DMS153 treated with DMSO at 0.1 percent for 48 hours (cell line): ENCODE measurements at regions not wholly inside any gene's neighbourhood (a gene's known extent, or its start where the extent isn't known, plus 50 kb on each side); places are given as distances from the start of the nearest gene placed in this dataset.
"Not testable (repeated sequence)": the region's sequence is repeated elsewhere in the genome, so short reads cannot be mapped to it uniquely, and the experiment has no call there.

ENCODE experiments used
- DNase-seq: peaks from one replicate; lab custom pipeline; 2025; ENCODE audit not compliant: unreplicated experiment; lab: John Stamatoyannopoulos, UW

DNA sequence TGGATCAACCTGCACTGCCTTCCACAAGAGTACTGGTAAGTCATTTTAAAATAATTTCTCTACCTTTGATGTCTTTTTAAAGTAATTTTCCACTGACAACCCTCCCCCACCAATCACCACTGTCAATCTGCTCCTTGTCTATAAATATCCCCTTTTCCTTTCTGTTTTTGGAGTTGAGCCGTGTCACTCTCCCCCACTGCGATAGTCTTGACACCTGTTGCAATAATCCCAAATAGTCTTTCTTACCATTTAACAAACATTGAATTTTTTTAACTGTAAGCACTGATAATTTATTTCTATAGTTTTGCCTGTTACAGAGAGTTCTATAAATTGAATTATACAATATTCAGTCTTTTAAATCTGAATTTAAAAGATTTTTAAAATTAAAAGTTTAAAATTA lies 420.9 kb downstream of the COL11A1 start:
- no peak for DNase-seq

DNA sequence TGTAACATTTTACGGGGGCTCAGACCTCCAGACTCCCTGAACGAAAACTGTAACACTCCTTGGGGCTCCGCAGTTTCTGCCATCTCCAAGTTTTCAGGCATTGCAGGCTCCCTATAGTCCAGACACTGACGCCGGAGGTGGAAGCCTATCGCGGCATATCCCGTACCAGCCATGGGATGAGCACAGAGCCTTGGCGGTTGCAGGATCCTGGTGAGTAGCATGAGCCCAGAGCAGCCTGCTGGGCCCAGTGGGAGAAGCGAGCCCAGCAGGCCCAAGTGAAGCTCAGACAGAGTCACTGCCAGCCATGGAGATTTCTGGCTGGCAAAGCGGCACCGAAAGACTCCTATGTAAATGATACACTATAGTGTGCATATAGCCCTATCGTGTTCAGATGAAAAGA lies 446.8 kb downstream of the COL11A1 start:
- no peak for DNase-seq

DNA sequence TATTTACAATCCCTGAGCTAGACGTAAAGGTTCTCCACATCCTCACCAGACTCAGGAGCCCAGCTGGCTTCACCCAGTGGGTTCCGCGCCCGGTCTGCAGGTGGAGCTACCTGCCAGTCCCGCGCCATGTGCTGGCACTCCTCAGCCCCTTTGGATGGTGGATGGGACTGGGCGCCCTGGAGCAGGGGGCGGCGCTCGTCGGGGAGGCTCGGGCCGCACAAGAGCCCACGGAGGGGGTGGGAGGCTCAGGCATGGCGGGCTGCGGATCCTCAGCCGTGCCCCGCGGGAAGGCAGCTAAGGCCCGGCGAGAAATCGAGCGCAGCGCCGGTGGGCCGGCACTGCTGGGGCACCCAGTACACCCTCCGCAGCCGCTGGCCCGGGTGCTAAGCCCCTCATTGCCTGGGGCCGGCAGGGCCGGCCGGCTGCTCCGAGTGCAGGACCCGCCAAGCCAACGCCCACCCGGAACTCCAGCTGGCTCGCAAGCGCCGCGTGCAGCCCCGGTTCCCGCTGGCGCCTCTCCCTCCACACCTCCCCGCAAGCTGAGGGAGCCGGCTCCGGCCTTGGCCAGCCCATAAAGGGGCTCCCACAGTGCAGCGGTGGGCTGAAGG lies 448.3 kb downstream of the COL11A1 start:
- DNase-seq: not testable (repeated sequence)

DNA sequence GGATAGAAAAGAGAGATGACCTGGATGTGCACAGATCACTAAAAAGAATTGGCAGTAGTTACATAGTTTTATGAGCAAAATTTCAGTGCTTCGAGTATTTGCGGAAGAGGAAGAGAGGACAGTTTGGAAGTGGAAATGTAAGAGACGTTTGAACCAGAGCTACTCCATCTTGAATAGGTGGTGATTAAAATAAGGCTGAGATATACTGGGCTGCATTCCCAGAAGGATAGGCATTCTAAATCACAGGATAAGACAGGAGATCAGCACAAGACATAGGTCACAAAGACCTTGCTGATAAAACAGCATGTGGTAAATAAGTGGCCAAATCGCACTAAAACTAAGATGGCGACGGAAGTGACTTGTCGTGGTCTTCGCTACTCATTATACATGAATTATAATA lies 453.3 kb downstream of the COL11A1 start:
- no peak for DNase-seq

DNA sequence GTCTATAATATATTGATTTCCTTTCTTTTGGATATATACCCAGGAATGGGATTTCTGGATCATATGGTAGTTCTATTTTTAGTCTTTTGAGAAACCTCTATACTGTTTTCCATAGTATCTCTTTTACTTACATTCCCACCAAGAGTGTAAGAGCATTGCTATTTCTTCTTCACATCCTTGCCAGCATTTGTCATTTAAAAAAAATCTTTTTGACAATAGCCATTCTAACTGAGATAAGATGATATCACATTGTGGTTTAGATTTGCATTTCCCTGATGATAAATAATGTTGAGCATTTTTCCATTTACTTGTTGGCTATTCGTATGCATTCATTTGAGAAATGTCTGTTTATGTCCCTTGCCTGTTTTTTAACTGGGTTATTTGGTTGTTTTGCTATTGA lies 467.4 kb downstream of the COL11A1 start:
- no peak for DNase-seq

DNA sequence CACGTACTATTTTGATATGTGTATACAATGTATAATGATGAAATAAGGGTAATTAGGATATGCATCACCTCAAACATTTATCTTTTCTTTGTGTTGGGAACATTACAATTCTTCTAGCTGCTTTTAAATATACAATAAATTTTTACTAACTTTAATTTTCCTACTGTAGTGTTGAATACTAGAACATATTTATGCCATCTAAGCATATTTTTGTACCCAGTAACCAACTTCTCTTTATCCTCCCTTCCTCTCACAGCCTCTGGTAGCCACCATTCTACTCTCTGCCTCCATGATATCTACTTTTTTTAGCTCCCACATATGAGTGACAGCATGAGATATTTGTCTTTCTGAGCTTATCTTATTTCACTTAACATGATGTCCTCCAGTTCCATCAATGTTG lies 468.0 kb downstream of the COL11A1 start:
- no peak for DNase-seq

DNA sequence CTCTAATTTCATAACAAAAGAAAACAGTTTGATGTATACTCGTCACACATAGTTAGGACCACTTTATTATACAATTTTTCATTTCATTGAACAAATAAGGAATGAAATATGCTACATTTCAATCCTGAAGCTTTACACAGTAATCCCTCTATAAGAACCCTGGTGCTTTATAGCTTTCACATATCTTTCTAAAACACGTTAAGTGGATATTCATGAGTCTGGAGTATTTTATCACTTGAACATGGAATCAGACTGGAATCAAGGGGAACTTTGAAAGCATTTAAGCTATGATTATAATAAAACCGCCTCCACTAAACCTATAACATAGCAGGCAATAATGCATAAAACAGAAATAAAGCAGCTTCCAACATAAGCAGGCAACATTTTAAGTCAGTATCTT lies 476.6 kb downstream of the COL11A1 start:
- no peak for DNase-seq

DNA sequence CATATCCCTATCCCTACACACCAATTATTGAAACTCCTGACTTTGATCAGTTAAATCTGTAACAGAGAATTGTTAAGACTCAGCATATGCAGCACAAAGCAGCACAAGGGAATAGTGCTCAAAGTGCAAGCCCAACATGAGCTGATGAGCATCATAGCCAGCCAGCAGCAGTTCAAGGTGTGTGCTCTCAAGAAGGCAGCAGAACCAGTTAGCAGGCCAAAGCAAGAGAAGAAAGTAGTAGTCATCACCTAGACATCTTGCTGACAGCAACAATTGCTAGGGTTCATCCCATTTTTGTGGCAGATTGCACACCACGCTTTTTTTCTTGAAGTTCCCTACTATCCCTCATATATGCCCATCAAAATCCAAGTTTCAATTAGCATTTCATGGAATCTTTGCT lies 478.3 kb downstream of the COL11A1 start:
- no peak for DNase-seq

DNA sequence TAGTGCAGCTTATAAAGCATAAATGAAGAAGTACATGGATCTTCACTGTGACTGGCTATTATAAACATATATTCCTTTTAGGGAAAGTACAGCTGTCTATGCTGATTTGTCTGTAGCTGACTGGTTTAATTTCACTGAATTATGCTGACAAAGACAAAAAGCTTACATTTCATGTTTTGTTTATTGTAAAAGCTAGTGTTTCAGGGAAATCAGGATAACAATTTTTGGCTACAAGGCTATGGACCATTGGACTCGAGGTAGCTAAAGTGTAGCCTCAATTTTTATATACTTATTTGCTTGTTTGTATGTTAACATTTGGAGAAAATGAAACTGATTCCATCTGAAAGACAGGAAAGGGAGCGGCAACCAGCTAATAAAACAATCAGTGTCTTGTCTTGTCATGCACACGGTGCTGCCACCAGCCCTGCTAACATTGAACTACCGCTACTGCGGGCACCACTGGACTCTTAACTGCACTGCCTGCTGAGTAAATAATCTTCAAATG lies 480.2 kb downstream of the COL11A1 start:
- DNase-seq: peak; percentile 62

DNA sequence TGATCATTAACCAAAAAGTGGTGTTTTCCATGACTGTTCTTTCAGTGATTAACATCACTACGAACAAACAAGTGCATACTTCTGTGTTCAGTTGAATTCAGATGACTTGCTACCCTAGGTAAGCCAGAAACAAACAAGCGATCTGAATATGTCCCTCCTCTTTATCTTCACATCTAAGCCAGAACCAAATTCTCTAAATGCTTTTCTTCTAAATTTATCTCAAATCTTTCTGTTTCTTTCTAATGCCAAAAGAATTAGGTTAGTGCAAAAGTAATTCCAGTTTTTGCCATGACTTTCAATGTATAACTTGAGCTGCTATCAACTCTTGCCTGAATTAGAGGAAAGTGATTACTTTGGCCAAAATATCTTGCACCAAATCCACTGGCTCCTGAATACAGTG lies 481.2 kb downstream of the COL11A1 start:
- no peak for DNase-seq

DNA sequence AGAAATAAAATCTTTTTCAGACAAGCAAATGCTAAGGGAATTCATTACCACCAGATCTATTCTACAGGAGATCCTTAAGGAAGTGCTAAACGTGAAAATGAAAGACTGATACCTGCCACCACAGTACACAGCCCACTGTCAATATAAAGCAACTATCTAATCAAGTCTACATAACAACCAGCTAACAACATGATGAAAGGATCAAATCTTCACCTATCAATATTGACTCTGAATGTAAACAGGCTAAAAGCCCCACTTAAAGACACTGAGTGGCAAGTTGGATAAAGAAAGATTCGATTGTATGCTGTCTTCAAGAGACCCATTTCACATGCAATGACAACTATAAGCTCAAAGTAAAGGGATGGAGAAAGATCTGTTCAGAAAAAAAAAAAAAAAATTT lies 492.4 kb downstream of the COL11A1 start:
- DNase-seq: no peak

DNA sequence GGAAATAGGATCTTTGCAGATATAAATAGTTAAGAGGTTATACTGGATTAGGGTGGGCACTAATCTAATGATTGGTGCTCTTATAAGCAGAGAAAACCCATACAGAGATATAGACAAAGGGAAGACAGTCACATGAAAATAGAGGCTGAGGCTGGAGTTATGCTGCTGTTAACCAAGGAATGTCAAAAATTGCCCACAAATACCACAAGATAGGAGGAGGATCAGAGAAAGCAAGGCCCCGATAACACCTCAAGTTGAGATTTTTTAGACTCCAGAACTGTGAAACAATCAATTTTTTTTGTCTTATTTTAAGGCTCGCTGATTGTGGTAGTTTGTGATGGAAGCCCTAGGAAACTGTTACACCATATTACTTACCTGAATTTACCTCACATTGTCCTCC lies 513.2 kb downstream of the COL11A1 start:
- DNase-seq: no peak

DNA sequence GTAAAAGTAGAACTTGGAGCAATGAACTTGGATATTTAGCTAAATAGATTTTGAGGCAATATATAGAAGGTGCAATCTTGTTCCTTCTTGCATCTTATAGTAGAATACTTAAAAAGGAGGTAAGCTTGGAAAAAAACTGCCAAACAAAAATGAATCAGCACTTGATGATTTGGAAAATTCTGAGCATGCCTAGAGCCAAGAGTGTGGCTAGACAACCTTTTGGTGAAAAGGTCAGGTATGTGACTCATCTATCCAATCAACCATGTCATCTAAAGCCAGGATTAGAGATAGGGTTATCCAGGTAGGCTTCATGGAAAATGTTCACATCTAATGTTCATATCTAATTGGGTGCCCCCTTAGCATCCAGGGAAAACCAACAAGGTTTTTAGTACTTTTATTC lies 515.0 kb downstream of the COL11A1 start:
- no peak for DNase-seq

DNA sequence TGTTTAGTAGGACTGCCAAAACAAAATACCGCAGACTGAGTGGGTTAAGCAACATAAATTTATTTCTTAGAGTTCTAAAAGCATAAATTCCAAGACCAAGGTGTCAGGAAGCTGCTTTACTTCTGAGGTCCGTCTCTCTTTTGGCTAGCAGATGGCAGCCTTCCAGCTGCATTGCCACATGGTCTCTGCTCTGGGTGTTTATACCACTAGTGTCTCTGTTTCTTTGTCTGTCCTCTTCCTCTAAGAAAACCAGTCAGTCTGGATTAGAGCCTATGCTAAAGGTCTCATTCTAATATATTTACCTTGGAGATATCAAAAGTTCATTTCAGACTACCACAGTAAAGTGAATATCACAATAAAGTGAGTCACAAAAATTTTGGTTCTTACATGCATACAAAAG lies 519.8 kb downstream of the COL11A1 start:
- DNase-seq: no peak

DNA sequence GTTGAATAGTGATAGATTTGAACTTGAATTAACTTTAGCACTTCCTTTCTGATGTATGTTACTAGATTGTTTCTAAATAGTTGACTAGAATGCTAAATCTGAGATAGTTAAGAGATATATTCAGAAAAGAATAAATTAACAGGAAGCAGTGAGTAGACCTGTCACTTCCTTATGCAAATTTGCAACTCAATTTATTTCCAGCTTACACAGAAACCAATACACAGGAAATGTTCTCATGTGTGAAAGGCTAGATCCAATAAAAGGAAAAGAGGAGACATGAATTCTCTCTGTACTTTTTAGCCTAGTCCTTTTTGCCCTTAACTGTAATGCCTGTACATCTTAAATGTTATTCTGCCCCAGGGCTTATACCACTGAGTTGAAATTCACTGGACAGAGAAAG lies 522.3 kb downstream of the COL11A1 start:
- no peak for DNase-seq

DNA sequence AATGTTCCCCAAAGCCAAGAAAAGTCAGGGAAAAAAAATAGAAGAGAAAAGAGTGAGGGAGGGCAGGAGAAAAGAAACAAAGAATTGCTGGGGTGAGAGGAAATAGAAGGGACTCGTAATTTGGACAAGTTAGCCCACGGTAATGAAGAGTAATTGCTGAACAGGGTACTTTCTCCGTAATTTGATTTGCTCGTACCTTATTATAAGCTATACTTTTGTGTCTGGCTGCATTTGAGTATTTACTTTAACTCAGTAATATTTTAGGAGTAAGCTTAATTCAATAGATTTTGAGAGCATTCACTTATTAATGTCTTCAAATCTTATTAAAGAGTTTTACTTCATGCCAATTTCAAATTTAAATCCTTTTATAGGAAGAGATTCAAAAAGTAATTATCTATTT lies 527.5 kb downstream of the COL11A1 start:
- no peak for DNase-seq

DNA sequence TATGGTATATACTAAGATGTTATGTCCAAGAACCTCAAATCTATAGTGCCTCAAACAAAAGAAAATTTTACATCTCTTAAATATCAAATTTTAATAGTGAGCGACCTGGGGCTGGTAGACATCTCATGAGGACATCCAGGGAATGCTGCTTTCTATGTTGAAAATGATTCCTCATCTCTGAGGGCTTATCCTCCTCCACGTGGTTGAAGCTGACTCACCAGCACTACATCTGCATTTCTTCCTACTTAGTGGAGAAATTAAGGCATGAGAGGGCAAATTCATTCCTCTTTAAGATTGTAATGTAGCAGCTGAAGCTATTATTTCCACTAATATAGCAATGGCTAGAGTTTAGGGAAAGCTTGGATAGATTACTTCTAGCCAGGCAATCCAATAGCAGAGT lies 529.5 kb downstream of the COL11A1 start:
- no peak for DNase-seq

DNA sequence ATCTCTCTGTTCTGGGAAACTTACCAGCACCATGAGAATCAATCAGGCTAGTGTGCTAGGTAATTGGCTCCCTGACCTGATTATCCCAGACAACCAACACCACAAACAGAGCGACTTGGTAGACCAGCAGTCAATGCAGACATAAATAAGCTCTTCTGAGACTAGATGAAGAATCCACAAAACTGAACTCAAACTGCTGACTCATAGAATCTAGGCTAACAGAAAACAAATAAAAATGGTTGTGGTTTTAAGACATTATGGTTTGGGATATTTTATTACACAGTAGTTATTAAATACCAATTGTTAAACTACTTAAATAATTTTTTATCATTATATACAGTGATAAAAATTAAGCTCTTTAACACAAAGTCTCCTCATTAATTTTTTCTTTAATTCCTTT lies 535.7 kb downstream of the COL11A1 start:
- no peak for DNase-seq

DNA sequence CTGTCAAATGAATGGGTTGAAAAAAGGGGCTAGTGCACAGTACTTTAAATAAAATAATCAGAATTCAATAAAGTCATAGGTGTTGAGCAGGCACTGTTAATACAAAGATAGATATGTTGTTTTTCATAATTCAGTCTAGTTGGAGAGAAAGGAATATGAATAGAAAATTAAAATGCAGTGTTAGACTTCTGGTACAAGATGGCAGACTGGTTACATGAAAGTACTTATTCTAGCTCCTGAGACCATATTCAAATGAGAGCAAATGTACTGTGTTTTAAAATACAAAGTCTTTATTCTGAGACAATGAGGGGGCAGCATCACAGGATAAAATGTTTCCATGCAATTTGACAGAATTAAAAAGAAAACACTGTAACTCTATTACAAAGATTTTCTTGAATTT lies 542.1 kb downstream of the COL11A1 start:
- no peak for DNase-seq

DNA sequence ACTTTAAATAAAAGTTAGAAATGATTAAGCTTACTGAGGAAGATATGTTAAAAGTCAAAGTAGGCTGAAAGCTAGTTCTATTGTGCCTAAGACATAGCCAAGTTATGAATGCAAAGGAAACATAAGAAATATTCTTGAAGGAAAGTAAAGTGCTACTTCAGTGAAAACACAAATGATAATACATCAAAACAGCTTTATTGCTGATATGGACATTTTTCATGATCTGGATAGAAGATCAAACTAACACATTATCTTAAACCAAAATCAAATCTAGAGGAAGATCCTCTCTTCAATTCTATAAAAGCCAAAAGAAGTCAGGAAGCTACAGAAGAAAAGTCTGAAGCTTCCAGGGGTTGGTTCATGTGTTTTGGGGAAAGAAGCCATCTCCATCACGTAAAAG lies 545.9 kb downstream of the COL11A1 start:
- no peak for DNase-seq

DNA sequence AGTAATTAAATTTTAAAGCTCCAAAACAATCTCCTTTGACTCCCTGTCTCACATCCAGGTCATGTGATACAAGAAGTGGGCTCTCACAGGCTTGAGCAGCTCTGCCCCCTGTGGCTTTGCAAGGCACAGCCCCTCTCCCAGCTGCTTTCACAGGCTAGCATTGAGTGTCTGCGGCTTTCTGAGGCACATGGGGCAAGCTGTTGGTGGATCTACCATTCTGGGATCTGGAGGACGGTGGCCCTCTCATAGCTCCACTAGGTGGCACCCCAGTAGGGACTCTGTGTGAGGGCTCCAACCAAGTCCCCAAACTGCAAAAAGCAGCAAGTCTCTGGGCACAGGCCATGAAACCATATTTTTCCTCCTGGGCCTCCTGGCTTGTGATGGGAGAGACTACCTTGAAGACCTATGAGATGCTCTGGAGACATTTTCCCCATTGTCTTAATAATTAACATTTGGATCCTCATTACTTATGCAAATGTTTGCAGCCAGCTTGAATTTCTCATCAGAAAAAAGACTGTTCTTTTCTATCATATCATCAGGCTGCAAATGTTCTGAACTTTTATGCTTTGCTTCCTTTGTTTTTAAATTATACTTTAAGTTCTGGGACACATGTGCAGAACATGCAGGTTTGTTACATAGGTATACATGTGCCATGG lies 554.1 kb upstream of the OLFM3 start:
- DNase-seq: peak; percentile 1

DNA sequence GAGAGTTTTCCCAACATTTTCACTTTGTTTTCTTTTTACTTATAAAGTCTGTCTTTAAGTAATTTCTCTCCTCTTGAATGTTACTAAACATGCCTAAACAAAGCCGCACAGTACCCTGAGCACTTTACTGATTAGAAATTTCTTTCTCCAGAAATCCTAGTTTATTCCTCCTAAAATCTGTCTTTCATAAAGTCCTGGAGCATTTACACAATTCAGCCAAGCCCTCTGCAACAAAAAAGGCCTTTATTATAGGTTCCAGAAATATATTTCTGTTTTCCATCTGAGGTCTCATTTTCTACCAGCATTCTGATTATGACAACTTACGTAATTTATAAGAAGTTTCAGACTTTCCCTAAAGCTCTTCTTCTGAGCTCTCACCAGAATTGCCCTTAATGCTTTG lies 549.5 kb upstream of the OLFM3 start:
- DNase-seq: no peak
